IPS-NIHi7 (cell line): ENCODE measurements at regions not wholly inside any gene's neighbourhood (a gene's known extent, or its start where the extent isn't known, plus 50 kb on each side); places are given as distances from the start of the nearest gene placed in this dataset.
A peak's percentile ranks its signal among the peaks of the same experiment; 100 is the strongest.

ENCODE experiments used
- DNase-seq: peaks from one replicate; pipeline ENCODE4 v3.0.0; 2012; ENCODE audit warnings: mixed read lengths; ENCODE audit errors: extremely low spot score

DNA sequence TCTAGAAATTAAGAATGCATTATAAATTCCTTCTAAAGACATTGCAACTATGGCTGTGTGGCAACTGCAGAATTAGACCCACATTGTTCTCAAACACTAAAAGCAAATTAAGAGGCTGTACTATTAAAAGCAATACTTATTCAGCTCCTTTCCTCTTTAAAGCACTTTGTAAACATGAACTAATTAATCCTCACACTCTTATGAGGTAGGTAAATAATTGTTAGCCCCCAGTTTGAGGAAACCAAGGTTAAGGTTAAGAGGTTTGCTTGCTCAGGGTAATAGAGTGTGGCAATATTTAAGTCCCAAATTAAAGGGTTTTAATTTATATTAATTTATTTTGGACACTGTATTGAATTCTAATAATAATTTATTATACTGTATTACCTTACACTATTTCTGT lies 553.8 kb downstream of the LRRIQ3 start:
- no peak for DNase-seq

GRCh38 chr1:73639494-73639893 lies 558.5 kb downstream of the LRRIQ3 start:
- DNase-seq: no peak

DNA sequence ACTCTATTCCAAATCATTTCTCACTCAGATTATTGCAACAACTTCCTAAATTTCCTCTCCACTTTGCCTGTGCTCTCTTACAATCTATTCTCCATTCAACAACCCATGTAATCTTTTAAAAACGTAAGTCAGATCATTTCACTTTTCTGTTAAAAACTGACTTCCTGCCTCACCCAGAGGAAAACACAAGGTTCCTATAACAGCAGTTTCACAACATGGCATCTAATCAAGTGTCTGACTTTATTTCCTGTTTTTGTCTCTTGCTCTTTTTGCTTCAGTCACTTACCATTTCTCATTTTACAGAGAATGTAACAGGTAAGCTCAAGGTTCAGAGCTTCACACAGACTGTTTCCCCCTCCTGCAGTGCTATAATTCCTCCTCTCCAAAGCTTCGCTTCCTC lies 560.7 kb downstream of the LRRIQ3 start:
- DNase-seq: no peak

DNA sequence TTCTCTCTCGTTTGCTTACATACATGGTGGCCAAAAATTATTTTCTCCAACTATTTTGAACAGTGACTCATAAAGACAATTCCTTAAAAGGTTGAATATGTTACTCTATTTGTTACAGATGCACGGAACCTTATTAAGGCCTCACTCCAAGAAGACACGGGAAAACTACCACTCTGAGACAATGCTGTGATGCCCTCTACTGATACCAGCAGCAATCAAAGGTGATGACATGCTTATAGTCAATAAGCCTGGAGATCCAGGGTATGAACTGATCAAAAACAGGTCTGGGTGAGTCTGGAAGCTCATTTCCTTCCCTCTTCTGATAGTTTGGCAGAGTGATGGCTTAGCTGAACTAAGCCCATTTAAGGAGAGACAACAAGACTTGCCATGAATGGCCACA lies 563.0 kb downstream of the LRRIQ3 start:
- DNase-seq: peak; percentile 14

DNA sequence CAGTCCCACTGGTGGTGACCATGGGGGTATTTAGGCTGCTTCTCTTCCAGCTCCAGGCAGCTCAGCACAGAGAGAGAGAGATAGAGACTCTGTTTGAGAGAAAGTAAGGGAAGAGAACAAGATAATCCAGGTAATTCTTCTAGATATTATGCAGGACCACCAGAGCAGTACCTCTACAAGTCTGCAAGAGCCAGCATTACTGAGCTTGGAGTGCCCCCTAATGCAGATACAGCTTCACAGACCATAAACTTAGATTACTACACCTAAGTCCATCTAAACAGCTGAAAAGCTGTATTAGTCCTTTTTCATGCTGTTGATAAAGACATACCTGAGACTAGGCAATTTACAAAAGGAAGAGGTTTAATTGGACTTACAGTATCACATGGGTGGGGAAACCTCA lies 570.3 kb downstream of the LRRIQ3 start:
- DNase-seq: no peak

- no peak for DNase-seq
These were observed 571.6 kb downstream of the LRRIQ3 start for GRCh38 chr1:73626326-73626725.

DNA sequence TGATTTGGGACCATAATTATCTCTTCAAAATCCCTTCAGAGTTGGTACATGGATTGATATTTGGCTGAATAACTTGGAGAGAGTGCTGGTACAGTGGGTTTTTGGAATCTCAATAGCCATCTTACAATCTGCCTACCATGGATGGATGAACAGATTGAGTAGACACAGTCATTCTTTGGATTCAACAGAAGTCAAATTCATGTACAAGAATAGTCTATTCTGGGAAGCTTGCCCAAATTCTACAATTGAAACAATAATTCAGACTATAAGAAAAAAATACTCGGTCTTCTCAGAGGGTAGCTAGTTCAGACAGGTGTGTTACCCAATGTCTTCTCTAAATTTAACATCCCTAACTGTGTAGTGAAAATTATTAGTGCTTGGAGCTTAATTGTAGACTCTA lies 574.0 kb downstream of the LRRIQ3 start:
- no peak for DNase-seq

GRCh38 chr1:73617145-73617544 lies 580.8 kb downstream of the LRRIQ3 start:
- DNase-seq: no peak

- no peak for DNase-seq
These were observed 586.3 kb downstream of the LRRIQ3 start for GRCh38 chr1:73611681-73612080.

GRCh38 chr1:73604739-73605138 lies 593.2 kb downstream of the LRRIQ3 start:
- DNase-seq: no peak

- DNase-seq: no peak
These were observed 593.8 kb downstream of the LRRIQ3 start for GRCh38 chr1:73604211-73604610.

- DNase-seq: no peak
These were observed 604.2 kb downstream of the LRRIQ3 start for GRCh38 chr1:73593804-73594203.

- peak; percentile 36 for DNase-seq
These were observed 604.6 kb downstream of the LRRIQ3 start for GRCh38 chr1:73593364-73593763.

DNA sequence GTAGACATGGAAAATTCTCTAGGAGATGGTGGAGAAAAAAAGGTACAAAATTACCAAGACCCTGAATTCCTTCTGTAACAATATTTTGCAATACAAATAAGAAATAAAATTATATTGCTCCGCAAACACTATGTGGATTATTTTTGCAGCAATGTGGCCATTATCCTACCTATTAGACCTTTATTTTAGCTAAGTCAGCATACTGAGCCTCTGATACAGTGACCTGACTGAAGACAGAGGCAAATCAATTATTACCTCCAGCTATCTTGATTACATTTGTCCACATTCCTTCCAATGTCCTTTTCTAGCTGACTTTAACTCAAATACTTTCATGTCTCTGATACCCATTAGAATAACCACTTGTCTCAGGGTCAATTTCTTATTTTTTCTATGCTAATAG lies 610.9 kb downstream of the LRRIQ3 start:
- DNase-seq: no peak

GRCh38 chr1:73577206-73577605 lies 620.8 kb downstream of the LRRIQ3 start:
- DNase-seq: no peak

DNA sequence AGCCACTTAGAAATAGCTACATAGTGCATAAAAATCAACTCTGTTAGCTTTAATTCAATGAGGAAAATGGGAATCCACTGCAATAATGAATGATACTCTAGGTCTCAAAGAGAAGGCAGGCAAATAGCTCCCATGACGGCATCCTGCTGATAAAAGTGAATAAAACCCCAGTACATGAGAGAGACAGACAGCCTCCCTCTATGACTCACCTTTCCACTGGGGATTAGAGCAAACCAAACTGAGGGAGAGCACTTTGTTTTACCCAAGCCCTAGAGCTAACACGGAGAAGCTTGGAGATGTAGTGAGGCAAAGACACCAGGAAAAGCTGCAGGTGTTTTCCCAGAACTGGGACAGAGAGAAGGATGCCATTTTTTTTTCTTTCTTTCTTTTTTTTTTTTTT lies 621.9 kb downstream of the LRRIQ3 start:
- no peak for DNase-seq

- peak; percentile 12 for DNase-seq
These were observed 633.7 kb downstream of the LRRIQ3 start for GRCh38 chr1:73564294-73564693.

DNA sequence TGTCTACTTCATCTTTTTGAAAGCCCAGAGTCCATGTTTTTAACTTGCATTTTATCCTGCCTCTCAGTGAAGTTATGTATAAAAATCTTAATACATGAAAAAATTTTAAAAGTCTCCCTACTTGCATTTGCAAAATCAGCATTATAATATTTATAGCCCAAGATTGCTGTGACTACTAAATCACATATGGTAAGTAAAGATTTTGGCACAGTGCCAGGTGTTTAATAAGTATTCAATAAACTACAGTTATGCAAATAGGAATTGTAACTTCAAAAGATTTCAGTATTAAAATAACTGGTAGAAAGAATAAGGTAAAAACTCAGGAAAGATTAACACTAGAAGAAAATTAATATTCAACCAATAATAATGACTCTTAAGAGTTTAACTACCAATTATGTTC lies 641.7 kb downstream of the LRRIQ3 start:
- no peak for DNase-seq

GRCh38 chr1:73537400-73537799 lies 660.6 kb downstream of the LRRIQ3 start:
- peak; percentile 13 for DNase-seq

GRCh38 chr1:73517603-73518191 lies 680.3 kb downstream of the LRRIQ3 start:
- DNase-seq: no peak

DNA sequence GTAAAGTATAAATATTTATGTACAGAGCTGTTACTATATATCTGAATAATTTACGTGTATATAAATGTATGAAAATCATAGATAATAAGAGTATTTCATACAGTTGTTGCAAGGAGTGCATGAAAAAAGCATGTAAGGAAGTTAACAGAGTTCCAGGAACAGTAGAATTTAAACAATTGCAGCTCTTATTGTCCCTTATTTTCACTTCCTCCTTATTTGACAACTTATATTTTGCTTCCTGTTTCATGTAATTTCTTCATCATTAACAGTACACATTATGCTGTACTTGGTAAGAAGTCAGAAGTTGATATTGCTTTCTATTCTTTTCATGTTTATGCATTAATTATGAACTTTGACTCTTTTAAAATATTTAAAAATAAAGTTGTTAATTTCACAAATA lies 681.5 kb downstream of the LRRIQ3 start:
- DNase-seq: no peak

DNA sequence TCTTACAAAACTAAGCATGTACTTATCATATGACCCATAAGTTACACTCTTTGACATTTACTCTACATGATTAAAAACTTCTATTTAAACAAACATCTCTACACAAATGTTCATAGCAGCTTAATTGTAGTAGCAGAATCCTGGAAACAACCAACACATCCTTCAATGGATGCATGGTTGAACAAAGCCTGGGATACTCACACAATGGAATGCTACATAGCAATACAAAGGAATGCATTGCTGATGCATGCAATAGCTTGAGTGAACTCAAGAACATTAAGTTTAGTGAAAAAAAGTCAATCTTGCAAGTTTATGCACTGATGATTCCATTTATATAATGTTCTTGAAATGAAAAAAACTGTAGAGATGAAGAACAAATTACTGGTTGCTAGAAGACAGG lies 686.9 kb downstream of the LRRIQ3 start:
- DNase-seq: no peak

- DNase-seq: no peak
These were observed 697.8 kb downstream of the LRRIQ3 start for GRCh38 chr1:73500154-73500553.

DNA sequence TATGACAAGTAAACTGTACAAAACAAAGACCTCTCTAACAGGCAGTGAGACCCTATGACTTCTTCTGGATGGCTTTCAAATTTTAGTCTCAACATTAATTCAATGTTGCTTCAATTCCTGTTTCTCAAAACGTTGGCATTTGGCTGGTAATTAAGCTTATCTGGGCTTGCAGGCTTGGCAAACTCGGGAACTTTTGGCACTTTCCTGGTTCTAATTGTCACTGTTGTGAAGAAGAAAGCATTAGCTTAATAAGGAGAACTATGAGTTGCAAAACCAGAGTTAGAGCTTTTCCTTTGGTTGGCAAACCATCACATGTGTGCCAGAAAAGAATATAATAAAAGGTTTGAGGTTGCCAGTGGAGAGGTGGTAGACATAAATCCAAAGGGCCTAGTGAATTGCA lies 698.3 kb downstream of the LRRIQ3 start:
- no peak for DNase-seq

- DNase-seq: no peak
These were observed 706.4 kb downstream of the LRRIQ3 start for GRCh38 chr1:73491621-73492020.
